ENCODE measurements at regions not wholly inside any gene's neighbourhood (a gene's known extent, or its start where the extent isn't known, plus 50 kb on each side); places are given as distances from the start of the nearest gene placed in this dataset.

- DNase-seq, result no peak
These were observed 67.6 kb upstream of the AMPD3 start for GRCh38 chr11:10387206-10388083.

- no peak for DNase-seq
These were observed 67.0 kb upstream of the AMPD3 start for GRCh38 chr11:10388101-10388500.

GRCh38 chr11:10388574-10388973, 66.5 kb upstream of the AMPD3 start:
- DNase-seq, result no peak

- DNase-seq, result no peak
These were observed 64.7 kb upstream of the AMPD3 start for GRCh38 chr11:10390375-10390774.

- peak in 1 of 56 donors; percentile 42 for DNase-seq
These were observed 62.7 kb upstream of the AMPD3 start for GRCh38 chr11:10392095-10393079.

- peak in 2 of 56 donors; percentile 21 to 22 for DNase-seq
These were observed 60.6 kb upstream of the AMPD3 start for GRCh38 chr11:10394229-10395101.

GRCh38 chr11:10395166-10395897, 59.7 kb upstream of the AMPD3 start:
- no peak for DNase-seq

GRCh38 chr11:10396771-10397170, 58.3 kb upstream of the AMPD3 start:
- DNase-seq, result no peak

GRCh38 chr11:10397226-10397987, 57.7 kb upstream of the AMPD3 start:
- DNase-seq, result no peak

- DNase-seq, result no peak
These were observed 56.5 kb upstream of the AMPD3 start for GRCh38 chr11:10398525-10398924.

GRCh38 chr11:10400856-10401255, 54.2 kb upstream of the AMPD3 start:
- no peak for DNase-seq

GRCh38 chr11:10401256-10401655, 53.8 kb upstream of the AMPD3 start:
- DNase-seq, result no peak

- peak in 2 of 56 donors; percentile 8 to 33 for DNase-seq
These were observed 53.2 kb upstream of the AMPD3 start for GRCh38 chr11:10401696-10402392.
